HepG2 (cell line): ENCODE measurements at regions not wholly inside any gene's neighbourhood (a gene's known extent, or its start where the extent isn't known, plus 50 kb on each side); places are given as distances from the start of the nearest gene placed in this dataset.

Experiments
- CREB1 ChIP-seq, 2 experiments: fragments of 450-650 bp in 1 of 2; IDR thresholded peaks; 2 replicates each; pipeline ENCODE4 v1.6.1; 2016 to 2017; ENCODE audit warnings: control low read depth in 1 of 2, mild to moderate bottlenecking in 1 of 2, missing compliant biosample characterization in 1 of 2, missing genetic modification characterization in 1 of 2
- DMAP1 ChIP-seq: IDR thresholded peaks from 2 replicates; pipeline ENCODE4 v1.6.1; 2016
- ELF1 ChIP-seq: sonication (generic); formaldehyde crosslinking; IDR thresholded peaks from 2 replicates; pipeline ENCODE4 v1.4.0; 2020; ENCODE audit warnings: missing genetic modification reagents
- FOSL2 ChIP-seq: sonication (generic); formaldehyde crosslinking; IDR thresholded peaks from 2 replicates; pipeline ENCODE4 v1.4.0; 2020; ENCODE audit warnings: missing genetic modification reagents
- PAXIP1 ChIP-seq: sonication (generic); formaldehyde crosslinking; conservative IDR thresholded peaks from 2 replicates; pipeline ENCODE4 v1.4.0; 2020; ENCODE audit warnings: mild to moderate bottlenecking, missing genetic modification reagents, moderate library complexity
- RFXANK ChIP-seq: IDR thresholded peaks from 2 replicates; pipeline ENCODE4 v1.6.1; 2016
- SNAPC2 ChIP-seq: sonication (generic); formaldehyde crosslinking; IDR thresholded peaks from 2 replicates; pipeline ENCODE4 v1.8.1; 2022; ENCODE audit warnings: mild to moderate bottlenecking, missing genetic modification reagents
- ZNF138 ChIP-seq: sonication (generic); formaldehyde crosslinking; IDR thresholded peaks from 2 replicates; pipeline ENCODE4 v1.5.0; 2020; ENCODE audit warnings: mild to moderate bottlenecking, low read depth, missing genetic modification reagents
- ZNF768 ChIP-seq: sonication (generic); formaldehyde crosslinking; IDR thresholded peaks from 2 replicates; pipeline ENCODE4 v1.4.0; 2020; ENCODE audit warnings: missing genetic modification reagents
- TF ChIP-seq, protein P1 (sequence below): sonication (generic); formaldehyde crosslinking; IDR thresholded peaks from 2 replicates; pipeline ENCODE4 v1.4.0; 2020; ENCODE audit warnings: low read depth, mild to moderate bottlenecking, missing genetic modification reagents

- TF ChIP-seq, protein P1, sequence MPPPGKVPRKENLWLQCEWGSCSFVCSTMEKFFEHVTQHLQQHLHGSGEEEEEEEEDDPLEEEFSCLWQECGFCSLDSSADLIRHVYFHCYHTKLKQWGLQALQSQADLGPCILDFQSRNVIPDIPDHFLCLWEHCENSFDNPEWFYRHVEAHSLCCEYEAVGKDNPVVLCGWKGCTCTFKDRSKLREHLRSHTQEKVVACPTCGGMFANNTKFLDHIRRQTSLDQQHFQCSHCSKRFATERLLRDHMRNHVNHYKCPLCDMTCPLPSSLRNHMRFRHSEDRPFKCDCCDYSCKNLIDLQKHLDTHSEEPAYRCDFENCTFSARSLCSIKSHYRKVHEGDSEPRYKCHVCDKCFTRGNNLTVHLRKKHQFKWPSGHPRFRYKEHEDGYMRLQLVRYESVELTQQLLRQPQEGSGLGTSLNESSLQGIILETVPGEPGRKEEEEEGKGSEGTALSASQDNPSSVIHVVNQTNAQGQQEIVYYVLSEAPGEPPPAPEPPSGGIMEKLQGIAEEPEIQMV (CRISPR knock-in tag): no peak
- TF ChIP-seq FOSL2 (CRISPR knock-in tag) (no peak), ZNF768 (no peak), RFXANK (CRISPR knock-in tag) (no peak), DMAP1 (CRISPR knock-in tag) (no peak), PAXIP1 (CRISPR knock-in tag) (no peak), ZNF138 (CRISPR knock-in tag) (no peak), CREB1 (IDR thresholded peaks at IDR 0.05) (no peak), CREB1 (CRISPR knock-in tag; IDR thresholded peaks at IDR 0.05) (no peak), SNAPC2 (CRISPR knock-in tag) (no peak), ELF1 (no peak)
These were observed 1006.5 kb downstream of the KCNMA1 start (continued) for GRCh38 chr10:76631036-76631670.
